K562 (cell line): ENCODE measurements at regions not wholly inside any gene's neighbourhood (a gene's known extent, or its start where the extent isn't known, plus 50 kb on each side); places are given as distances from the start of the nearest gene placed in this dataset.

Experiments
- ATAC-seq: fragments of 200-7000 bp; cut with Tn5 transposase; 3 replicates; pipeline ENCODE4 v1.9.1; 2020; ENCODE audit warnings: moderate library complexity
- BruUV-seq: library from RNA; stranded (reverse); fragments of 400-500 nt; replicated peaks from 2 replicates; lab custom pipeline; 2021; lab: Mats Ljungman, UMichigan
- CTCF ChIA-PET: fragments of 300-600 bp; formaldehyde crosslinking; extraction: SDS; loops from one replicate; lab custom pipeline; 2021; ENCODE audit warnings: low intra/inter-chr PET ratio; lab: Yijun Ruan, JAX
- POLR2A ChIA-PET: fragments of 300-600, 350-650 bp; sonication (Branson Sonifier 250); formaldehyde crosslinking; extraction: SDS; loops from one replicate; lab custom pipeline; 2021; ENCODE audit warnings: antibody characterized with exemption, inconsistent platforms; lab: Yijun Ruan, JAX
- DNase-seq, 4 experiments: peaks; one replicate each; pipeline versions ENCODE4 v3.0.0 to v3.0.0-alpha.2; 2011 to 2018; ENCODE audit warnings: low spot score in 3 of 4, mixed read lengths in 3 of 4; ENCODE audit errors: extremely low read depth in 1 of 4
- FAIRE-seq: peaks from 2 replicates; lab custom pipeline; 2011; peaks lifted over from hg19 to GRCh38; lab: Jason Lieb, UNC
- H2AFZ ChIP-seq: 2 replicates; pipeline ENCODE4 v1.6.0; 2011; ENCODE audit warnings: low read depth, low read length, control low read depth, inconsistent platforms
- H3K27ac ChIP-seq: fragments of 200-600 bp; 3 replicates; pipeline ENCODE4 v1.8.0; 2011; ENCODE audit warnings: low read depth, mild to moderate bottlenecking, control low read depth, inconsistent platforms, low read length, moderate library complexity, mixed read lengths; ENCODE audit errors: extremely low read depth
- H3K27me3 ChIP-seq, 2 experiments: fragments of 300-600 bp in 1 of 2; 2 replicates in 1 of 2; 3 replicates in 1 of 2; pipeline versions ENCODE4 v1.6.0 to v1.8.0; 2011; ENCODE audit warnings: inconsistent platforms in 2 of 2, low read length in 2 of 2, mild to moderate bottlenecking in 1 of 2, mixed read lengths in 1 of 2, moderate library complexity in 1 of 2; ENCODE audit not compliant: control insufficient read depth in 2 of 2, insufficient read depth in 2 of 2
- H3K36me3 ChIP-seq: fragments of 300-600 bp; 3 replicates; pipeline ENCODE4 v1.8.0; 2011; ENCODE audit warnings: mild to moderate bottlenecking, low read length, inconsistent platforms; ENCODE audit not compliant: control insufficient read depth, insufficient read depth
- H3K4me1 ChIP-seq, 2 experiments: fragments of 200-600 bp in 1 of 2; replicated peaks in 1 of 2; 2 replicates in 1 of 2; 3 replicates in 1 of 2; pipeline versions ENCODE4 v1.5.1 to v1.8.0; 2011; ENCODE audit warnings: inconsistent platforms in 2 of 2, low read length in 2 of 2, mild to moderate bottlenecking in 1 of 2, mixed read lengths in 1 of 2, moderate library complexity in 1 of 2; ENCODE audit not compliant: control insufficient read depth in 2 of 2, insufficient read depth in 2 of 2
- H3K4me2 ChIP-seq: 2 replicates; pipeline ENCODE4 v1.6.1; 2011; ENCODE audit warnings: low read length, control low read depth, inconsistent platforms, mixed read lengths; ENCODE audit not compliant: insufficient read depth
- H3K4me3 ChIP-seq: fragments of 200-600 bp; sonication (generic), shearing (Covaris generic); 2 replicates; pipeline ENCODE4 v1.5.1; 2016; ENCODE audit warnings: control low read depth, inconsistent platforms
- H3K79me2 ChIP-seq: fragments of 200-600 bp; 3 replicates; pipeline ENCODE4 v1.8.0; 2011; ENCODE audit warnings: low read length, inconsistent platforms; ENCODE audit not compliant: control insufficient read depth, insufficient read depth
- H3K9ac ChIP-seq, 2 experiments: 2 replicates each; pipeline versions ENCODE4 v1.6.0 to v1.6.1; 2011; ENCODE audit warnings: low read depth in 2 of 2, low read length in 2 of 2, control low read depth in 1 of 2, inconsistent platforms in 1 of 2, mild to moderate bottlenecking in 1 of 2, mixed read lengths in 1 of 2; ENCODE audit not compliant: insufficient read depth in 1 of 2
- H3K9me1 ChIP-seq: one replicate; pipeline ENCODE4 v1.6.0; 2011; ENCODE audit warnings: inconsistent platforms, mild to moderate bottlenecking, low read length, moderate library complexity; ENCODE audit not compliant: control insufficient read depth, insufficient read depth
- H3K9me3 ChIP-seq: replicated peaks from 2 replicates; pipeline ENCODE4 v1.5.1; 2011; ENCODE audit warnings: low read depth, low read length, inconsistent platforms; ENCODE audit not compliant: control insufficient read depth, insufficient read depth
- H4K20me1 ChIP-seq: replicated peaks from 2 replicates; pipeline ENCODE4 v1.6.1; 2011; ENCODE audit warnings: low read length, inconsistent platforms, mixed read lengths; ENCODE audit not compliant: control insufficient read depth, insufficient read depth
- CXXC5 ChIP-seq: fragments of 250-450 bp; sonication (Bioruptor Pico); IDR thresholded peaks from 2 replicates; pipeline ENCODE4 v1.8.0; 2022; ENCODE audit warnings: inconsistent platforms, mild to moderate bottlenecking, moderate library complexity
- FOXO4 ChIP-seq: fragments of 450-650 bp; formaldehyde crosslinking; IDR thresholded peaks from 2 replicates; pipeline ENCODE4 v1.4.0; 2020; ENCODE audit warnings: mild to moderate bottlenecking, moderate library complexity
- HIVEP1 ChIP-seq: fragments of 250-450 bp; sonication (Bioruptor Pico); IDR thresholded peaks from 2 replicates; pipeline ENCODE4 v1.4.0; 2020; ENCODE audit warnings: mild to moderate bottlenecking
- LCOR ChIP-seq: sonication (generic); formaldehyde crosslinking; IDR thresholded peaks from 2 replicates; pipeline ENCODE4 v1.8.0; 2022; ENCODE audit warnings: mild to moderate bottlenecking, missing genetic modification reagents
- MTA3 ChIP-seq: fragments of 450-650 bp; formaldehyde crosslinking; IDR thresholded peaks from 2 replicates; pipeline ENCODE4 v1.6.1; 2017; ENCODE audit warnings: mild to moderate bottlenecking, borderline replicate concordance
- PTRF ChIP-seq: fragments of 450-650 bp; IDR thresholded peaks from 2 replicates; pipeline ENCODE4 v1.6.1; 2016; ENCODE audit warnings: mild to moderate bottlenecking, missing genetic modification characterization, missing compliant biosample characterization
- ZNF23 ChIP-seq: fragments of 250-450 bp; sonication (Bioruptor Pico); IDR thresholded peaks from 2 replicates; pipeline ENCODE4 v1.4.0; 2020; ENCODE audit warnings: mild to moderate bottlenecking
- ZNF280A ChIP-seq: fragments of 450-650 bp; IDR thresholded peaks from 2 replicates; pipeline ENCODE4 v1.6.1; 2018; ENCODE audit warnings: mild to moderate bottlenecking, low read depth; ENCODE audit not compliant: partially characterized antibody
- WGBS: fragments of 100-300 bp; shearing (Covaris generic); methylation state at CpG from one replicate; pipeline ENCODE4 v1.1.6; 2016; ENCODE audit warnings: low coverage, mixed read lengths; ENCODE audit not compliant: insufficient coverage; ENCODE audit errors: missing lambda C conversion rate; 5-methylcytosine and 5-hydroxymethylcytosine counted together
- in situ Hi-C: fragments of 300-500 bp; cut with MboI; formaldehyde crosslinking; loops from 4 replicates; pipeline ENCODE4 v1.15.0; 2018; ENCODE audit warnings: inconsistent platforms, mixed read lengths
- intact Hi-C: fragments of 100-400 bp; cut with micrococcal nuclease; formaldehyde crosslinking; loops from 2 replicates; pipeline ENCODE4 v1.14.2; 2022

GRCh38 chr4:31045724-31046318, 325.7 kb downstream of the PCDH7 start:
- DNase-seq (peak in 1 of 4 experiments; percentile 1), FAIRE-seq (no peak), ATAC-seq (no peak)
- no peaks in the 10 kb centered on the region for H4K20me1 ChIP-seq
- H3K79me2 ChIP-seq = no peaks in the 10 kb centered on the region
- no peaks in the 10 kb centered on the region for H3K27me3 ChIP-seq
- H3K9me3 ChIP-seq = no peaks in the 10 kb centered on the region
- H3K27ac ChIP-seq = no peak overlapping the region
- in situ Hi-C loops (no loop called here), intact Hi-C loops (no loop called here)
- no peak overlapping the region for H3K9ac ChIP-seq
- 0% methylated on average over 2 of the region's 2 CpGs for WGBS
- no peak overlapping the region for H2AFZ ChIP-seq
- no TSS peak for BruUV-seq
- no peaks in the 10 kb centered on the region for H3K4me1 ChIP-seq
- no peak overlapping the region for H3K4me3 ChIP-seq
- H3K36me3 ChIP-seq = no peaks in the 10 kb centered on the region
- no peak overlapping the region for H3K4me2 ChIP-seq
- no peaks in the 10 kb centered on the region for H3K9me1 ChIP-seq
- ChIA-PET CTCF (no interaction called here), POLR2A (no interaction called here)
- TF ChIP-seq ZNF23 (CRISPR knock-in tag) = no peak
- no peak for TF ChIP-seq CXXC5 (CRISPR knock-in tag)
- TF ChIP-seq LCOR = no peak
- no peak for TF ChIP-seq PTRF (tag)
- no peak for TF ChIP-seq ZNF280A
- no peak for TF ChIP-seq HIVEP1 (CRISPR knock-in tag)
- TF ChIP-seq MTA3 = no peak
- no peak for TF ChIP-seq FOXO4
